ENCODE measurements at regions not wholly inside any gene's neighbourhood (a gene's known extent, or its start where the extent isn't known, plus 50 kb on each side); places are given as distances from the start of the nearest gene placed in this dataset.

- TF ChIP-seq, protein P1, sequence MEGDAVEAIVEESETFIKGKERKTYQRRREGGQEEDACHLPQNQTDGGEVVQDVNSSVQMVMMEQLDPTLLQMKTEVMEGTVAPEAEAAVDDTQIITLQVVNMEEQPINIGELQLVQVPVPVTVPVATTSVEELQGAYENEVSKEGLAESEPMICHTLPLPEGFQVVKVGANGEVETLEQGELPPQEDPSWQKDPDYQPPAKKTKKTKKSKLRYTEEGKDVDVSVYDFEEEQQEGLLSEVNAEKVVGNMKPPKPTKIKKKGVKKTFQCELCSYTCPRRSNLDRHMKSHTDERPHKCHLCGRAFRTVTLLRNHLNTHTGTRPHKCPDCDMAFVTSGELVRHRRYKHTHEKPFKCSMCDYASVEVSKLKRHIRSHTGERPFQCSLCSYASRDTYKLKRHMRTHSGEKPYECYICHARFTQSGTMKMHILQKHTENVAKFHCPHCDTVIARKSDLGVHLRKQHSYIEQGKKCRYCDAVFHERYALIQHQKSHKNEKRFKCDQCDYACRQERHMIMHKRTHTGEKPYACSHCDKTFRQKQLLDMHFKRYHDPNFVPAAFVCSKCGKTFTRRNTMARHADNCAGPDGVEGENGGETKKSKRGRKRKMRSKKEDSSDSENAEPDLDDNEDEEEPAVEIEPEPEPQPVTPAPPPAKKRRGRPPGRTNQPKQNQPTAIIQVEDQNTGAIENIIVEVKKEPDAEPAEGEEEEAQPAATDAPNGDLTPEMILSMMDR (IDR thresholded peaks at IDR 0.05; ENCODE audit: low read depth, low read length), result no peak
- no peak overlapping the region for H3K4me3 ChIP-seq (replicated peaks in 1 of 2; ENCODE audit: low read depth in 2 of 2, low read length in 2 of 2)
- DNase-seq (ENCODE audit: low read depth in 2 of 2), result no peak
Measured at GRCh38 chr16:7992616-7993015, 597.7 kb downstream of the TMEM114 start.

DNA sequence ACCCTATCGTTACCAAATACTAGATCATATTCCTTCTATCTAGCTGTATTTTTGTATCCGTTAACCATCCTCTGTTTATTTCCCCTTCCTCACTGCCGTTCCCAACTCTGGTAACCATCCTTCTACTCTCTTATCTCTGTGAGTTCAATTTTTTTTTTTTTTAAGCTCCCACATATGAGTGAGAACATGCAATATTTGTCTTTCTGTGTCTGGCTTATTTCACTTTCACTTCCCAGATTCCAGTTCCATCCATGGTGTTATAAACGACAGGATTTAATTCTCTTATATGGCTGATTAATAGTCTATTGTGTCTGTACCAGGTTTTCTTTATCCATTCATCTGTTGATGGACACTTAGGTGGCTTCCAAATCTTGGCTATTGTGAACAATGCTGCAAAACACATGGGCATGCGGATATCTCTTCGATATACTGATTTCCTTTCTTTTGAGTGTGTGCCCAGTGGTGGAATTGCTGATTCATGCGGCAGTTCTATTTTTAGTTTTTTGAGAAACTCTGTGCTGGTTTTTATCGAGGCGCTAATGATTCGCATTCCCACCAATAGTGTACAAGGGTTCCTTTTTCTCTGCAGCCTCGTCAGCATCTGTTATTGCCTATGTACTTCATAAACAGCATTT is 599.6 kb downstream of the TMEM114 start:
- TF ChIP-seq, protein P1 (IDR thresholded peaks at IDR 0.05; ENCODE audit: low read depth, low read length), result no peak
- DNase-seq (ENCODE audit: low read depth in 2 of 2), result no peak
- H3K4me3 ChIP-seq (replicated peaks in 1 of 2; ENCODE audit: low read depth in 2 of 2, low read length in 2 of 2), result no peak overlapping the region

GRCh38 chr16:7983676-7984075 is 606.6 kb downstream of the TMEM114 start:
- TF ChIP-seq, protein P1 (IDR thresholded peaks at IDR 0.05; ENCODE audit: low read depth, low read length), result no peak
- H3K4me3 ChIP-seq (replicated peaks in 1 of 2; ENCODE audit: low read depth in 2 of 2, low read length in 2 of 2), result no peak overlapping the region
- DNase-seq (ENCODE audit: low read depth in 2 of 2), result no peak

DNA sequence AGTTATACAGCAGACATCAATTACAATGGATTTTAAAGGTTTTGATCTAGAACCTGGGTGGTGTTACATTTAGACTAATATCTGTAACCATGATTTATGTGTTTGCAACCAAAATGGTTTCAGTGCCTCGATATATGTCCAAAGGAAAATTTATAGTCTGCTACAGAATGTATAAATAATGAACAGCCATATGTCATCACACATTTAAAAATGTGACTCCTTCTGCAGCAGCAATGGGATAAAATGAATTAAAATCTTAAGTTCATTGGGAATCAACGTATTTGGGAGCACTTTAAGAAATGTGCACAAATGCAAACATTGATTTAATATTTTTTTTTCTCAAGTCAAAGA is 610.2 kb downstream of the TMEM114 start:
- H3K4me3 ChIP-seq (replicated peaks in 1 of 2; ENCODE audit: low read depth in 2 of 2, low read length in 2 of 2), result no peak overlapping the region
- DNase-seq (ENCODE audit: low read depth in 2 of 2), result no peak
- TF ChIP-seq, protein P1 (IDR thresholded peaks at IDR 0.05; ENCODE audit: low read depth, low read length), result no peak

DNA sequence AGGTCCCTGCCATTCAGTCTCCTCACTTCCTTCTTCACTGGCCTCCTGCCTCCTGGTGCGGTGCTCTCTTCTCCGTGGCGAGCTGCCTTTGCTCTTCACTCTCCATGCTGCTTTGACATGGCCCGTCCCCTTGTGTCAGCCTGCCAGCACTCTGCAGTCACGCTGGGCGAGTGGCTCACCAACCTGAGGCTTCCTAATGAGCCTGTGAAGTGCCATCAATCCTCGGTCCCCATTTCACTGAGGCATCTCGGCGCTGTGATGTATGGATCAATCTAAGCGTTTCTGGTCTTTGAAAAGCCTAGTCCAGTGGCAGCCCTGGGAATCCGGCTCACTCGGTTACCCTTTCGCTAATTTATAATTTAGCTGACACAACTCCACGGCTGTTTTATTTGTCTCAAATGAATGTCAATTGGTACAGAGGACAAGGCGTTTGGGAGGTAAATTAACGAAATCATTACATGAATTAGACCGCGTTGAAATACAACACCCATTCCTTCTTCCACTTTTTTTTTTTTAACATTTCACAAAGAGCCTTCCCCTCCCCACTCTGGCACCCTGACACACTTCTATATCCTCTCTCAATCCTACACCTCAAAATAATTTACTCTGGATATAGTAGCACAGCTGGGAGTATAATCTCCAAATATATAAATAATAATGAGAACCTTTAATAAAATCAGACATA is 610.7 kb downstream of the TMEM114 start:
- DNase-seq (ENCODE audit: low read depth in 2 of 2), result no peak
- TF ChIP-seq, protein P1 (IDR thresholded peaks at IDR 0.05; ENCODE audit: low read depth, low read length), result no peak
- no peak overlapping the region for H3K4me3 ChIP-seq (replicated peaks in 1 of 2; ENCODE audit: low read depth in 2 of 2, low read length in 2 of 2)

DNA sequence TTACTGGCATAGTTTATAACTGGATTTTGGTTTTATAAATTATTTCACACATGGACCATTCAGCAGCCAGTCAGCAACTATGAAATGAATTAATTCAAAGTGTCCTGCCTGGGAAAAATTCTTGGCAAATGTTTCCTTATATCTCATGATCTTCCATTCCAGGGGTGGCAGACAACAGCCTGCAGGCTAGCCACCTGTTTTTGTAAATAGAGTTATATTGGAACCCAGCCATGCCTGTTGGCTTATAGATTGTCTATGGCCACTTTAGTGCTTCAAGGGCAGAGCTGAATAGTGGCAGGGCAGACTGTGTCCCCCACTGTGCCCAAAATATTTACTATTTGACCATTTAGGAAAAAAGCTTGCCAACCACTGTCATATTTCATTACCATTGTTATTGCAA is 613.7 kb downstream of the TMEM114 start:
- H3K4me3 ChIP-seq (replicated peaks in 1 of 2; ENCODE audit: low read depth in 2 of 2, low read length in 2 of 2), result no peak overlapping the region
- no peak for DNase-seq (ENCODE audit: low read depth in 2 of 2)
- TF ChIP-seq, protein P1 (IDR thresholded peaks at IDR 0.05; ENCODE audit: low read depth, low read length), result no peak
